ENCODE measurements at regions not wholly inside any gene's neighbourhood (a gene's known extent, or its start where the extent isn't known, plus 50 kb on each side); places are given as distances from the start of the nearest gene placed in this dataset.

- no peaks in the 10 kb centered on the region for H3K9me3 Mint-ChIP-seq
- intact Hi-C loops (cut with micrococcal nuclease), result no loop called here
- ChIA-PET CTCF (no interaction called here), POLR2A (no interaction called here)
- no peak for ATAC-seq (ENCODE audit: low read depth)
- no peak for TF ChIP-seq CTCF (IDR thresholded peaks at IDR 0.05)
- DNase-seq, result no peak
- peaks cover 4% of the 10 kb centered on the region for H3K27me3 Mint-ChIP-seq
- no peaks in the 10 kb centered on the region for H3K36me3 Mint-ChIP-seq (ENCODE audit: low read depth)
- no peaks in the 10 kb centered on the region for H3K4me1 Mint-ChIP-seq
- H3K27ac Mint-ChIP-seq, result no peak overlapping the region
- no peak overlapping the region for H3K4me3 Mint-ChIP-seq
Observed at GRCh38 chr3:144343777-144344176, 372.2 kb downstream of the DIPK2A start.

- peaks cover 4% of the 10 kb centered on the region for H3K27me3 Mint-ChIP-seq
- TF ChIP-seq CTCF (IDR thresholded peaks at IDR 0.05), result no peak
- no peak for DNase-seq
- intact Hi-C loops (cut with micrococcal nuclease), result no loop called here
- ChIA-PET CTCF (no interaction called here), POLR2A (no interaction called here)
- no peak overlapping the region for H3K27ac Mint-ChIP-seq
- no peak overlapping the region for H3K4me3 Mint-ChIP-seq
- H3K4me1 Mint-ChIP-seq, result no peaks in the 10 kb centered on the region
- no peaks in the 10 kb centered on the region for H3K36me3 Mint-ChIP-seq (ENCODE audit: low read depth)
- no peak for ATAC-seq (ENCODE audit: low read depth)
- no peaks in the 10 kb centered on the region for H3K9me3 Mint-ChIP-seq
Observed at GRCh38 chr3:144344925-144345548, 373.4 kb downstream of the DIPK2A start.

GRCh38 chr3:144350125-144350524, 378.5 kb downstream of the DIPK2A start:
- H3K27me3 Mint-ChIP-seq, result no peaks in the 10 kb centered on the region
- H3K9me3 Mint-ChIP-seq, result no peaks in the 10 kb centered on the region
- H3K36me3 Mint-ChIP-seq (ENCODE audit: low read depth), result no peaks in the 10 kb centered on the region

GRCh38 chr3:144351011-144351410, 379.4 kb downstream of the DIPK2A start:
- Mint-ChIP-seq H3K9me3 (no peaks in the 10 kb centered on the region), H3K36me3 (ENCODE audit: low read depth) (no peaks in the 10 kb centered on the region), H3K27ac (no peak overlapping the region), H3K27me3 (no peaks in the 10 kb centered on the region), H3K4me3 (no peak overlapping the region), H3K4me1 (no peaks in the 10 kb centered on the region)
- CTCF ChIA-PET, result no interaction called here
- no peak for TF ChIP-seq CTCF (IDR thresholded peaks at IDR 0.05)
- intact Hi-C loops (cut with micrococcal nuclease), result no loop called here
- ATAC-seq (ENCODE audit: low read depth) (no peak), DNase-seq (no peak)
- POLR2A ChIA-PET, result no interaction called here

More at GRCh38 chr3:144350125-144350524, 378.5 kb downstream of the DIPK2A start:
- H3K4me3 Mint-ChIP-seq, result no peak overlapping the region
- DNase-seq (no peak), ATAC-seq (ENCODE audit: low read depth) (no peak)
- H3K4me1 Mint-ChIP-seq, result no peaks in the 10 kb centered on the region
- no peak for TF ChIP-seq CTCF (IDR thresholded peaks at IDR 0.05)
- intact Hi-C loops (cut with micrococcal nuclease), result no loop called here
- CTCF ChIA-PET, result no interaction called here
- no peak overlapping the region for H3K27ac Mint-ChIP-seq
- POLR2A ChIA-PET, result no interaction called here

- CTCF ChIA-PET, result no interaction called here
- intact Hi-C loops (cut with micrococcal nuclease), result no loop called here
Observed at GRCh38 chr3:144351773-144352365, 380.2 kb downstream of the DIPK2A start.

More at GRCh38 chr3:144351773-144352365, 380.2 kb downstream of the DIPK2A start:
- Mint-ChIP-seq H3K4me1 (no peaks in the 10 kb centered on the region), H3K27me3 (no peaks in the 10 kb centered on the region), H3K4me3 (no peak overlapping the region), H3K9me3 (no peaks in the 10 kb centered on the region), H3K36me3 (ENCODE audit: low read depth) (no peaks in the 10 kb centered on the region), H3K27ac (no peak overlapping the region)
- DNase-seq (no peak), ATAC-seq (ENCODE audit: low read depth) (no peak)
- POLR2A ChIA-PET, result no interaction called here
- TF ChIP-seq CTCF (IDR thresholded peaks at IDR 0.05), result no peak

All from activated B cell treated with CpG ODN at 0.5 μM for 24 hours (primary cell).